ENCODE measurements at regions not wholly inside any gene's neighbourhood (a gene's known extent, or its start where the extent isn't known, plus 50 kb on each side); places are given as distances from the start of the nearest gene placed in this dataset.

- Mint-ChIP-seq H3K4me1 (no peaks in the 10 kb centered on the region), H3K36me3 (no peaks in the 10 kb centered on the region), H3K4me3 (no peak overlapping the region), H3K27ac (no peak overlapping the region), H3K9me3 (peaks cover 0 to 3% (median 0%) of the 10 kb centered on the region in 3 donors), H3K27me3 (peaks cover 24 to 30% of the 10 kb centered on the region in 2 donors)
- POLR2A ChIA-PET = no interaction called here
- Histone ChIP-seq H3K4me3 (ENCODE audit: control insufficient read depth in 1 of 2, extremely low read depth in 1 of 2, low read length in 1 of 2) (no peak overlapping the region), H3K9me3 (no peaks in the 10 kb centered on the region), H3K27me3 (replicated peaks in 1 of 2; ENCODE audit: control insufficient read depth in 2 of 2, extremely low read depth in 1 of 2, insufficient read depth in 2 of 2, low read length in 1 of 2) (peaks cover 0 to 14% of the 10 kb centered on the region in 2 experiments), H3K36me3 (ENCODE audit: control insufficient read depth in 2 of 2, extremely low read depth in 1 of 2, insufficient read depth in 1 of 2, low read length in 1 of 2) (no peaks in the 10 kb centered on the region), H3K27ac (ENCODE audit: low read length) (no peak overlapping the region), H3K4me1 (ENCODE audit: control insufficient read depth in 1 of 2, extremely low read depth in 1 of 2, insufficient read depth in 2 of 2, low read length in 2 of 2) (no peaks in the 10 kb centered on the region)
- DNase-seq (no peak), ATAC-seq (replicated peaks in 1 of 4) (no peak)
- 52% methylated on average over 11 of the region's 13 CpGs for WGBS (ENCODE audit: insufficient coverage)
- CTCF ChIA-PET = no interaction called here
Measured at GRCh38 chr3:193842832-193843473, 249.9 kb downstream of the OPA1 start.

GRCh38 chr3:193843474-193844301, 250.7 kb downstream of the OPA1 start:
- H3K4me1 ChIP-seq (ENCODE audit: control insufficient read depth in 1 of 2, extremely low read depth in 1 of 2, insufficient read depth in 2 of 2, low read length in 2 of 2) = no peaks in the 10 kb centered on the region

GRCh38 chr3:193844472-193844871, 251.5 kb downstream of the OPA1 start:
- no peak overlapping the region for H3K4me3 ChIP-seq (ENCODE audit: control insufficient read depth in 1 of 2, extremely low read depth in 1 of 2, low read length in 1 of 2)
- ATAC-seq (replicated peaks in 1 of 4) = no peak
- H3K27me3 Mint-ChIP-seq = peaks cover 21 to 30% of the 10 kb centered on the region in 2 donors
- peaks cover 0 to 4% (median 0%) of the 10 kb centered on the region in 3 donors for H3K9me3 Mint-ChIP-seq
- WGBS (ENCODE audit: insufficient coverage) = 76% methylated on average over 2 of the region's 3 CpGs
- H3K9me3 ChIP-seq = no peaks in the 10 kb centered on the region
- H3K36me3 Mint-ChIP-seq = no peaks in the 10 kb centered on the region
- no peaks in the 10 kb centered on the region for H3K4me1 Mint-ChIP-seq
- peaks cover 0 to 14% of the 10 kb centered on the region in 2 experiments for H3K27me3 ChIP-seq (replicated peaks in 1 of 2; ENCODE audit: control insufficient read depth in 2 of 2, extremely low read depth in 1 of 2, insufficient read depth in 2 of 2, low read length in 1 of 2)
- DNase-seq = no peak
- no peak overlapping the region for H3K27ac Mint-ChIP-seq
- H3K4me3 Mint-ChIP-seq = no peak overlapping the region
- POLR2A ChIA-PET = no interaction called here
- CTCF ChIA-PET = no interaction called here
- no peaks in the 10 kb centered on the region for H3K36me3 ChIP-seq (ENCODE audit: control insufficient read depth in 2 of 2, extremely low read depth in 1 of 2, insufficient read depth in 1 of 2, low read length in 1 of 2)
- H3K27ac ChIP-seq (ENCODE audit: low read length) = no peak overlapping the region
- H3K4me1 ChIP-seq (ENCODE audit: control insufficient read depth in 1 of 2, extremely low read depth in 1 of 2, insufficient read depth in 2 of 2, low read length in 2 of 2) = no peaks in the 10 kb centered on the region

More at GRCh38 chr3:193843474-193844301, 250.7 kb downstream of the OPA1 start:
- H3K27ac ChIP-seq (ENCODE audit: low read length) = no peak overlapping the region
- H3K27me3 Mint-ChIP-seq = peaks cover 24 to 30% of the 10 kb centered on the region in 2 donors
- no peak for ATAC-seq (replicated peaks in 1 of 4)
- WGBS (ENCODE audit: insufficient coverage) = 86% methylated on average over 4 of the region's 5 CpGs
- H3K4me3 Mint-ChIP-seq = no peak overlapping the region
- no peaks in the 10 kb centered on the region for H3K36me3 Mint-ChIP-seq
- H3K4me3 ChIP-seq (ENCODE audit: control insufficient read depth in 1 of 2, extremely low read depth in 1 of 2, low read length in 1 of 2) = no peak overlapping the region
- H3K9me3 ChIP-seq = no peaks in the 10 kb centered on the region
- H3K27ac Mint-ChIP-seq = no peak overlapping the region
- H3K9me3 Mint-ChIP-seq = peaks cover 0 to 3% (median 0%) of the 10 kb centered on the region in 3 donors
- H3K27me3 ChIP-seq (replicated peaks in 1 of 2; ENCODE audit: control insufficient read depth in 2 of 2, extremely low read depth in 1 of 2, insufficient read depth in 2 of 2, low read length in 1 of 2) = peaks cover 0 to 14% of the 10 kb centered on the region in 2 experiments
- POLR2A ChIA-PET = no interaction called here
- no peak for DNase-seq
- CTCF ChIA-PET = no interaction called here
- H3K36me3 ChIP-seq (ENCODE audit: control insufficient read depth in 2 of 2, extremely low read depth in 1 of 2, insufficient read depth in 1 of 2, low read length in 1 of 2) = no peaks in the 10 kb centered on the region
- H3K4me1 Mint-ChIP-seq = no peaks in the 10 kb centered on the region

- no peaks in the 10 kb centered on the region for H3K36me3 ChIP-seq (ENCODE audit: control insufficient read depth in 2 of 2, extremely low read depth in 1 of 2, insufficient read depth in 1 of 2, low read length in 1 of 2)
- Mint-ChIP-seq H3K4me3 (no peak overlapping the region), H3K27ac (no peak overlapping the region), H3K36me3 (no peaks in the 10 kb centered on the region), H3K9me3 (peaks cover 0 to 5% (median 0%) of the 10 kb centered on the region in 3 donors), H3K4me1 (no peaks in the 10 kb centered on the region), H3K27me3 (peaks cover 21 to 27% of the 10 kb centered on the region in 2 donors)
- POLR2A ChIA-PET = no interaction called here
- H3K27me3 ChIP-seq (replicated peaks in 1 of 2; ENCODE audit: control insufficient read depth in 2 of 2, extremely low read depth in 1 of 2, insufficient read depth in 2 of 2, low read length in 1 of 2) = peaks cover 0 to 14% of the 10 kb centered on the region in 2 experiments
- no peak for ATAC-seq (replicated peaks in 1 of 4)
- H3K4me1 ChIP-seq (ENCODE audit: control insufficient read depth in 1 of 2, extremely low read depth in 1 of 2, insufficient read depth in 2 of 2, low read length in 2 of 2) = no peaks in the 10 kb centered on the region
- WGBS (ENCODE audit: insufficient coverage) = no CpG with 5 or more reads among the region's 4 CpGs
- H3K27ac ChIP-seq (ENCODE audit: low read length) = no peak overlapping the region
- CTCF ChIA-PET = interaction anchor here in 1 of 2 donors (0.6 kb wide), 1 partner anchor 590 kb away, joined by 5 read pairs; no protein-coding TSS in a partner anchor
- no peak overlapping the region for H3K4me3 ChIP-seq (ENCODE audit: control insufficient read depth in 1 of 2, extremely low read depth in 1 of 2, low read length in 1 of 2)
- DNase-seq = no peak
- H3K9me3 ChIP-seq = no peaks in the 10 kb centered on the region
Measured at GRCh38 chr3:193845144-193845543, 252.1 kb downstream of the OPA1 start.

- Mint-ChIP-seq H3K4me3 (no peak overlapping the region), H3K27me3 (peaks cover 16 to 19% of the 10 kb centered on the region in 2 donors), H3K4me1 (no peaks in the 10 kb centered on the region), H3K36me3 (no peaks in the 10 kb centered on the region), H3K9me3 (peaks cover 0 to 5% (median 0%) of the 10 kb centered on the region in 3 donors), H3K27ac (no peak overlapping the region)
- ATAC-seq (replicated peaks in 1 of 4) (no peak), DNase-seq (no peak)
- CTCF ChIA-PET = no interaction called here
- H3K4me1 ChIP-seq (ENCODE audit: control insufficient read depth in 1 of 2, extremely low read depth in 1 of 2, insufficient read depth in 2 of 2, low read length in 2 of 2) = no peaks in the 10 kb centered on the region
- POLR2A ChIA-PET = no interaction called here
- no peaks in the 10 kb centered on the region for H3K36me3 ChIP-seq (ENCODE audit: control insufficient read depth in 2 of 2, extremely low read depth in 1 of 2, insufficient read depth in 1 of 2, low read length in 1 of 2)
- no peaks in the 10 kb centered on the region for H3K9me3 ChIP-seq
- no peak overlapping the region for H3K4me3 ChIP-seq (ENCODE audit: control insufficient read depth in 1 of 2, extremely low read depth in 1 of 2, low read length in 1 of 2)
- H3K27ac ChIP-seq (ENCODE audit: low read length) = no peak overlapping the region
- 60% methylated on average over 2 of the region's 2 CpGs for WGBS (ENCODE audit: insufficient coverage)
- peaks cover 0 to 14% of the 10 kb centered on the region in 2 experiments for H3K27me3 ChIP-seq (replicated peaks in 1 of 2; ENCODE audit: control insufficient read depth in 2 of 2, extremely low read depth in 1 of 2, insufficient read depth in 2 of 2, low read length in 1 of 2)
Measured at GRCh38 chr3:193846569-193846968, 253.6 kb downstream of the OPA1 start.

DNA sequence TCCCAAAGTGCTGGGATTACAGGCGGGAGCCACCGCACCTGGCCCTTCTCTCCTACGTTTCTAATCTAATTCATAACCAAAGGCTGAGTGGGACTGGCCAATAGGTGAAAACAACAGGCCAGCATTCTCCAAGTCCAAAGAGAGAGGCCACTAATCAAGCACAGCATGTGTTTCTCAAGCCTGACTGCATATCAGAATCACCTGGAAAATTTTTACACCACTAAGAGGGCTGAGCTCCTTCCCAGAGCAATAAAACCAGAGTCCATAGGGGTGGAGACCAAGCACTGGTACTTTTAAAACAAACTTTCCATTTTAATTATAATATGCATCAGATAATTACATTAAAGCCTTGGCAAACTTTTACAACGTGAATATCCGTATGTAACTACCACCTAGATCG, 254.4 kb downstream of the OPA1 start:
- no peak overlapping the region for H3K4me3 Mint-ChIP-seq
- no peaks in the 10 kb centered on the region for H3K4me1 Mint-ChIP-seq
- Histone ChIP-seq H3K4me3 (ENCODE audit: control insufficient read depth in 1 of 2, extremely low read depth in 1 of 2, low read length in 1 of 2) (no peak overlapping the region), H3K9me3 (no peaks in the 10 kb centered on the region), H3K27me3 (replicated peaks in 1 of 2; ENCODE audit: control insufficient read depth in 2 of 2, extremely low read depth in 1 of 2, insufficient read depth in 2 of 2, low read length in 1 of 2) (peaks cover 0 to 11% of the 10 kb centered on the region in 2 experiments), H3K4me1 (ENCODE audit: control insufficient read depth in 1 of 2, extremely low read depth in 1 of 2, insufficient read depth in 2 of 2, low read length in 2 of 2) (no peaks in the 10 kb centered on the region), H3K27ac (ENCODE audit: low read length) (no peak overlapping the region), H3K36me3 (ENCODE audit: control insufficient read depth in 2 of 2, extremely low read depth in 1 of 2, insufficient read depth in 1 of 2, low read length in 1 of 2) (no peaks in the 10 kb centered on the region)
- CTCF ChIA-PET = no interaction called here
- DNase-seq = no peak
- no peak for ATAC-seq (replicated peaks in 1 of 4)
- 83% methylated on average over 1 of the region's 6 CpGs for WGBS (ENCODE audit: insufficient coverage)
- no peak overlapping the region for H3K27ac Mint-ChIP-seq
- H3K9me3 Mint-ChIP-seq = peaks cover 0 to 5% (median 0%) of the 10 kb centered on the region in 3 donors
- POLR2A ChIA-PET = no interaction called here
- H3K27me3 Mint-ChIP-seq = peaks cover 15 to 18% of the 10 kb centered on the region in 2 donors
- H3K36me3 Mint-ChIP-seq = no peaks in the 10 kb centered on the region
